ENCODE measurements at regions not wholly inside any gene's neighbourhood (a gene's known extent, or its start where the extent isn't known, plus 50 kb on each side); places are given as distances from the start of the nearest gene placed in this dataset.

DNA sequence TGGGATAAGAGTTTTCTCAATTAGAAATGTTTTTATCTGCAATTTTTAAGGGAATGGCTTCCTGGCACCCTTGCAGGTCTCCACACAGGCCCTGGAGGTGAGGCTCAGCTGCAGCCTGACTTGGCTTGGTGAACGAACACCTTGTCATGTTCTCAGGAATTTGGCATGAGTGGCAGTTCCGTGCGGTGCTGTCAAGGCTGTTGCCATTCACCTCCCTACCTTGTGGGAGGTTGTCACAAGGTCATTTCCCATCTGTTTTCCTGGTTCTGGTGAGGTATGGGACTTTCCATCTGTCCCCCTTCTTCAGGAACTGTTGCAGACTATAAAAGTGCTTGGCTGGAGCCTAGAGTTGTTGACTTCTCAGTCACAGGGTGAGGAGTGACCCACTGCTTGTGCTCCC, 82.9 kb downstream of the ELOVL4 start:
- no peak for DNase-seq

- DNase-seq = peak; percentile 42
Measured at GRCh38 chr6:79864001-79864400, 83.4 kb downstream of the ELOVL4 start.

GRCh38 chr6:79863566-79863965, 83.8 kb downstream of the ELOVL4 start:
- no peak for DNase-seq

DNA sequence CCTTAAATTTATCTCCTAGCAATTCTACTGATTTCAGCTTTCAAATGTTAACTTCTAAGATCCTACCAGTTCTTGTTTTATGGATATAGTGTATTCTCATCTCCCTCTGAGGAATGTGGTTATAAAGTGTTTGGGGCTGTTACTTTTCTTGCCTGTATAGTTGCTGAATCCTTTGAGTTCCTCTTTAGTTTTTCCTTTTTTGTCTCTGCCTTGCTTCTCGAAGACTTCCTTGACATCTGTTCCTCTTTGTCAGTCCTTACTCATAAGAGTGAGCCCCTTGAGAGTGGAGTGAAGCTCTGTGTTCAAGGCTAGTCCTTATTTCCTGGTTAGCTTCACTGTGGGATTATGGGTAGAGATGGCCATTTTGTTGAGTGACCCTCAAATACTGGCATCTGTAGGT, 84.6 kb downstream of the ELOVL4 start:
- no peak for DNase-seq

DNA sequence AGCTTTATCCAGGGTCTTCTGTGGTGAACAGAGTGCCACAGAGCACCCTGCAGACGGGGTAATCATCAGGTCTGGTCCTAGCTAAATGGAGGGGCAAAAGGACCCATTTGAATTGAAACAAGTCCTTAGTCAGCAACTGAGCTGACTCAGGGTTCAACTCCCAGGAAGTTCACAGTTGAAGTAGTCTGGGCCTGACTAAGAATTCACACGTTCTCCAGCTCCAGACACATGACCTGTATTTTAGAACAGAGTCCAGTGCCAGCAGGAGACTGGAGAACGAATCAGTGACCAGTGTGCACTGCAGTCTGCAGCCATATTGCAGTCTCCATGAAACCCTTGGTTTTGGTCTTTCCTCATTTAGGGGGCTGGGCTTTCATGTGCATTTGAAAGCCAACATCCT, 85.2 kb downstream of the ELOVL4 start:
- no peak for DNase-seq

- no peak for DNase-seq
Measured at GRCh38 chr6:79861023-79861422, 86.3 kb downstream of the ELOVL4 start.

DNA sequence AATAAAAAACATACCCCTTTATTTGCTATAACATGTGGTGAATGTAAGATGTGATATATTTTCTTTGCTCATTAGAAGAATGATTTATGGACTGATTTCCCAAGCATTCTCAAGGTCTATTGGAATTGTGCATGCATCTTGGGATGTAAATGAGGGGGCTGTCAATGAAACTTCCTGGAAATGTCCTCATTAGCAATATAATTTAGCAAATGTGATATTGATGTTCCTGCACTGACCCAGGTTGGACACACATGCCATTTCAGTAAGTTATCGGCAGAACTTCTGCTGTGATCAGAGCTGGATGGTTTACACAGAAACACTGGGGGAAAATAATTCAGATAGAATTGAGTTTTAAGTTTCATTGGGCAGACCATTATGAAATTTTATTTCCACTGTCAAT, 99.9 kb downstream of the ELOVL4 start:
- DNase-seq = no peak

GRCh38 chr6:79842376-79843040, 104.8 kb downstream of the ELOVL4 start:
- no peak for DNase-seq

- DNase-seq = no peak
Measured at GRCh38 chr6:79841577-79842375, 105.6 kb downstream of the ELOVL4 start.

DNA sequence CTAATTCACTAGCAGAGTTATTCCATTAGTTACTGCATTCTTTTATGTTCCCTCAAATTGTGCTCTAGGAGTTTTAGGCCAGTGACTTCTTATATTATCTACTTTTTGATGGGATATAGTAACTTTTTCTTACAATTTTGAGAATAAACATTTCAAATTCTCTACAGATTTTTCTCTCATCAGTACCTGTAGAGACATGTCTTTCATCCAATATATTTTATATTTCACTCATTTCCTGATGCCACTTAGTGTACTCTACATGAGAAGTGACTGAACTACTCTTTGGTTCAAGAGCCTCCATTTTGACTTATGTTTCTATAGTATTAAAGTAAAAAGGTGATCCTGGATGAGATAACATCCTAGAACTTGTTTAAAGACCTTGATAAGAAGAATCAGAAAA, 108.5 kb downstream of the ELOVL4 start:
- DNase-seq = no peak

- no peak for DNase-seq
Measured at GRCh38 chr6:79833964-79834284, 113.4 kb downstream of the ELOVL4 start.

DNA sequence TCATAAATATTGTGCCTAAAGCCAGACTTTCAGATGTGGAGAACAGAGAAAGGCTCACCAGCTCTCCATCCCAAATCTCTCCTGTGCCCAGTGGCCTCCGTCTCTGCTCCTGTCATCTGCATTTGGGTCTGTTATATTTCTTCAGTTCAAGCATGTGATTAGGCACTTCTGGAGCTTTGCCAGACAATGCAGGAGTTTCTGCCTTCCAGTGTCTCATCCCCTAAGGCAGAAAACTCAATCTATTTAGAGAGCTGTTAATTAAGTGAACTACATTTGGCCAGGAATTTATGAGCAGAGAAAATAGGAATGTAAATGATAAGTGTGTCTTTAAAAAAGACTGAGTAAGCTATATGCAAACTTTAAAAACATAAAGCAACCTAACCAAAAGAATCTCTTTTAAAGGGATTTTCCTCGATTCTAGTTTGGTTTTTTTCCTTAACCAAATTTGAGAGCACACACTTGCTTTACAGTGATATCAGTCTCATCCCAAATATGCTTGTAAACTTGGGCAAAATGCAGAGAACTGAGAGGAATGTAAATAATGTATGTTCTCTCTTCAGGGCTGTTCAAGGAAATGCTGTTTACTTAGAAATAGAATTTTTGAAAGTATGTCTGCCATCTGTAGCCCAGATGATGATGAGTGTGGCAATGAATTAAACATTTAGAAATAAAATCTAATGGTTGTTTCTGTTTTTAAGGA, 113.9 kb downstream of the ELOVL4 start:
- DNase-seq = no peak

GRCh38 chr6:79832723-79833122, 114.6 kb downstream of the ELOVL4 start:
- DNase-seq = no peak

DNA sequence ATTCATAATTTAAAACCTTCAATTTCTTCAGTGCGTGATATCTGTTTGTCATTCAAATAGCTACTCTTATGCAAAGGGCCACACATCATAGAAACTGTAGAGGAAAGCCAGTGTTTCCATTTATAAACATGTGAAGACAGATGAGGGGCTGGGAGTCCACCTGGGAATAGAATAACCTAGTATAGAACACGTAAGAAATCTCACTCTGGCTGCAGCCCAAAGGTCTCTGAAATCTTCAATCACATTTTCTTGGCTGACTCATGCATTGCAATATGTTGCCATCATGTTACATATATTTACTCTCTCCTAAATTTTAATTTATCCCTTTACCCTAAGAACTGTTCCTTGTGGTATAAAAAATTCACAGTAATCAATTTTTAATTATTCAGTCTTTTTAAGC, 123.2 kb downstream of the ELOVL4 start:
- no peak for DNase-seq

- DNase-seq = no peak
Measured at GRCh38 chr6:79821859-79822258, 125.5 kb downstream of the ELOVL4 start.

DNA sequence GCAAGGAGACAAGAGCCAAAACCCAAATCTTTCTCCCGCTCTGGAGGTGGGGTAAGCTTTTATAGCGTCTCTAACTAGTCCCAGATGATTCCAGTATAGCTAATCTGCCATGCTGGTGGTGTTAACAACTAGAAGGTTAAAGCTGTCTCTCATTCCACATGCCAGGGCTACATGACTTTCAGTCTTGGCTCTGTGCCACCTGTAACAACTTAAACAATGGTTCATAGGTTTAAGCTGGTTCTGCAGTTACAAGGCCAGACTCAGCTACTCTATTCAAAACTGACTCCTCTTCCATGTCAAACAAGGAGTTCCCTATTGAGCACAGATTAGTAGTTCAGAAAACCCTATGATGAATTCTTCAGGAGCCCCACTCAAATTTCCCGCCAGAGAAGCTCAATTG, 128.9 kb downstream of the ELOVL4 start:
- DNase-seq = no peak

- DNase-seq = peak; percentile 17
Measured at GRCh38 chr6:79814940-79815339, 132.4 kb downstream of the ELOVL4 start.

DNA sequence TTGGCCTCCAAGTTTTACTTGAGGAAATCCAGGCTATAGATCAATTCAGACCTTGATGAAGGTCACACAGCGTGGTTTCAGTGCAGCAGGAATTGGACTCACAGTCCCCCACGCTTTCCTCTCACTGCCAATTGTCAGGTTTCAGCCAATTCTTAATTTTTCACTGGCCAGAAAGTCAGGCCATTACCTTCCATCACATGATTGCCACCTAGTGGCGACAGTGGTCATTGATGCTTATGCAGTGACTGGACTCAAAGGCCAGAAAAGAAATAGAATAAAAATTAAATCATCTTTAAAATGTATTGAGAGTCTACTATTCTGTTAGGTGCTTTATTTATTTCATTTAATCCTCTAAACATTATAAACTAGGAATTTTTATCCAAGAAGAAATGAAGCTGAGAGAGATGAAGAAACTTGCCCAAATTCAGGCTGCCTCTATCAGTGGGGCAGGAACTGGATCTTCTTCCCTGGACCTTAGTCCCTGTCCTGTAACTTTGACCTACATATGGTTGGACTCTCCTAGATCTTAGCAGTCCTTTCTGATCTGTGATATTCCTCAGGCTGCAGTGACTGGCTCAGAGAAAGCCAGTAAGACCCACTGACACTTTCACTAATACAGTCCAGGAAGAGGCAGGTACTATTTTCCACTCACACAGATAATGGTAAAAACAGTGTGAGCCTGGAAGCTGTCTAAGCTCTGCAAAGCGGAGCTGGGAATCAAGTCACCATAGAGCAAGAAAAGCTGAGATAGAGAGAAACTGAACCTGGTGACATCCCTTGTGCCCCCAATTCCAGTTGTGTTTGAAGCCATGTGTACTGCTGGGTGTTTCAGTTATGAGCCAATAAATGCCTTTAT, 133.3 kb downstream of the ELOVL4 start:
- DNase-seq = peak; percentile 72

DNA sequence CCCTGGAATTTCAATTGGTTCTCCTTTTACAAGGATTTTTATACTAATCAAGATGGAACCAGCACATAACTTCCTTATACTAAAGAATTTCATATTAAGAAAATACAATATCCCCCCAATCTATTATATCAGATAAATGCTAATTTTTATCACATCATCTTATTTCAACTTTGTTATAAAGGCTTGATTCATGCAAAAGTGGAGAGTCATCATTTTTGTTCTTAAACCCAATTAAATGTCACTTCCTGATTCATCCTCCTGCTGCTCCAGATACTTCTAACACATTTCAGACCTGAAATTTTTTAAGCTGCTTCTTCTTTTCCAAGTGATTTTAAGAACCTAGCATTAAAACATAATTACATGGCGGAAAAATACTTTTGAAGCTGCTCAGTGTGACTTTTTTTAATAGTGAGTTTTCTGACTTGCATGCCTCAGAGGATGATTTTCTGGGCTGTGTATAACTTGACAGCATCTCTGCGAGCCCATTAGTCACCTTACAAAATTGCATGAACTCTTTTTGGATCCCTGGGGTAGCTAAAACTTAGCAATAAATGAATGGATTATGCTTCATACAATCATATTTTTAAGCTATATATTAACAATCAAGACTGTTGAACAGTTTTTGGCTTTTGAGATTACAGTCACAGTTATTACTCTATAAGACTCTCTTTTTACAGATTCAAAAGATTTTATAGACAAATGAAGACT, 134.1 kb downstream of the ELOVL4 start:
- no peak for DNase-seq

- peak; percentile 12 for DNase-seq
Measured at GRCh38 chr6:79812195-79812594, 135.2 kb downstream of the ELOVL4 start.

GRCh38 chr6:79810871-79811270, 136.5 kb downstream of the ELOVL4 start:
- peak; percentile 63 for DNase-seq

GRCh38 chr6:79810185-79810705, 137.1 kb downstream of the ELOVL4 start:
- peak; percentile 99 for DNase-seq

Measured in NCI-H1092 treated with DMSO at 0.1 percent for 48 hours (cell line).